Breast epithelium (tissue), 3 donors: ENCODE measurements at regions not wholly inside any gene's neighbourhood (a gene's known extent, or its start where the extent isn't known, plus 50 kb on each side); places are given as distances from the start of the nearest gene placed in this dataset.

Experiments
- POLR2A ChIP-seq: fragments of 450-650 bp; IDR thresholded peaks from one replicate; pipeline ENCODE4 v1.6.1; 2016; ENCODE audit warnings: antibody characterized with exemption, mild to moderate bottlenecking, moderate library complexity
- POLR2AphosphoS5 ChIP-seq, 3 donors: sonication (generic); formaldehyde crosslinking; IDR thresholded peaks; one replicate each; pipeline ENCODE4 v1.6.1; 2017; ENCODE audit warnings: antibody characterized with exemption in 3 of 3
- TF ChIP-seq, protein P1 (sequence below), 3 donors: fragments of 450-650 bp; IDR thresholded peaks; one replicate each; pipeline ENCODE4 v1.5.1; 2016 to 2017; ENCODE audit warnings: antibody characterized with exemption in 3 of 3, mild to moderate bottlenecking in 3 of 3, moderate library complexity in 3 of 3

DNA sequence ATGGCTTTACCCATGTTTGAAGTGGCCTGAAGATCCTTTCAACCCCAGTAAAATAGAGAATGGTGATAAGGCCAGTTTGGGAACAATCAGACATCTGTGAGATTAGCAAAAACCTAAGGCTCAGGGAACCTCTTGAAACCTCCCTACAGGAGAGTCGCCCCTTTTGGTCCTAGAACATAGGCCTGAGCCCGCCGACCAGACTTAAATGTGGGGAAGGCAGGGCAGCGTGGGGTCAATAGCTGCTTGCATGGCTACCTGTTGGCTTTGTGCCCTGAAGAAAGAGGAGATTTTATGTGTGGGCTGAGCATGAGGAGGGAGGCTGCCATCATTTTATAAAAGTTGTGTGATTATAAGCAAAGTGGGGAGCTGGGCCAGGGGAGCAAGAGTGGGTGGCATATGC, 97.6 kb upstream of the TBX20 start:
- TF ChIP-seq, protein P1, sequence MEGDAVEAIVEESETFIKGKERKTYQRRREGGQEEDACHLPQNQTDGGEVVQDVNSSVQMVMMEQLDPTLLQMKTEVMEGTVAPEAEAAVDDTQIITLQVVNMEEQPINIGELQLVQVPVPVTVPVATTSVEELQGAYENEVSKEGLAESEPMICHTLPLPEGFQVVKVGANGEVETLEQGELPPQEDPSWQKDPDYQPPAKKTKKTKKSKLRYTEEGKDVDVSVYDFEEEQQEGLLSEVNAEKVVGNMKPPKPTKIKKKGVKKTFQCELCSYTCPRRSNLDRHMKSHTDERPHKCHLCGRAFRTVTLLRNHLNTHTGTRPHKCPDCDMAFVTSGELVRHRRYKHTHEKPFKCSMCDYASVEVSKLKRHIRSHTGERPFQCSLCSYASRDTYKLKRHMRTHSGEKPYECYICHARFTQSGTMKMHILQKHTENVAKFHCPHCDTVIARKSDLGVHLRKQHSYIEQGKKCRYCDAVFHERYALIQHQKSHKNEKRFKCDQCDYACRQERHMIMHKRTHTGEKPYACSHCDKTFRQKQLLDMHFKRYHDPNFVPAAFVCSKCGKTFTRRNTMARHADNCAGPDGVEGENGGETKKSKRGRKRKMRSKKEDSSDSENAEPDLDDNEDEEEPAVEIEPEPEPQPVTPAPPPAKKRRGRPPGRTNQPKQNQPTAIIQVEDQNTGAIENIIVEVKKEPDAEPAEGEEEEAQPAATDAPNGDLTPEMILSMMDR (IDR thresholded peaks at IDR 0.05), result no peak
- TF ChIP-seq POLR2A, result no peak
- TF ChIP-seq POLR2AphosphoS5 (IDR thresholded peaks at IDR 0.05), result no peak
